DMS 273 treated with DMSO at 0.1 percent for 48 hours (cell line): ENCODE measurements at regions not wholly inside any gene's neighbourhood (a gene's known extent, or its start where the extent isn't known, plus 50 kb on each side); places are given as distances from the start of the nearest gene placed in this dataset.
"Not testable (repeated sequence)": the region's sequence is repeated elsewhere in the genome, so short reads cannot be mapped to it uniquely, and the experiment has no call there.

Experiments
- DNase-seq: peaks from one replicate; lab custom pipeline; 2025; lab: John Stamatoyannopoulos, UW

GRCh38 chr2:187782301-187782700 is 228.1 kb upstream of the TFPI start:
- no peak for DNase-seq

- DNase-seq: no peak
Measured at GRCh38 chr2:187783446-187783845, 229.2 kb upstream of the TFPI start.

GRCh38 chr2:187784138-187784537 is 229.9 kb upstream of the TFPI start:
- not testable (repeated sequence) for DNase-seq

DNA sequence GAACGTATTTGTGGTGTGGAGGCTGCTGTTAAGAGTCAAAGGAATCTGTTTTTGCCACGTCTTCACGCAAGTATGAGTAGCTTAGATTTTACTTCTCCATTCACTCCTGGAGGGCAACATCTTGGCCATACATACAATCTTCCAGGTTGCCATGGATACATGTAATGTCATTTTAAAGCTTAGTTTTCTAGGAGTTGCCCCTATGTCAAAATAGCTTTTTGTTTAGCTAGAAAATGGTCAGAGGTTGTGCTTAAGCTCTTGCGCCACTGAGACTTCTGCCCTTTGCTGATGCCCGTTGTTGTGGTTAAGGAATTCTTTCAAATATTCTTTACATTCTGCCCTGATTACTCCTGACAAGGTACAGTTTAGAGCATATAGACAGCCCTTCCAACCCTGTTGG is 245.4 kb upstream of the TFPI start:
- DNase-seq: no peak

DNA sequence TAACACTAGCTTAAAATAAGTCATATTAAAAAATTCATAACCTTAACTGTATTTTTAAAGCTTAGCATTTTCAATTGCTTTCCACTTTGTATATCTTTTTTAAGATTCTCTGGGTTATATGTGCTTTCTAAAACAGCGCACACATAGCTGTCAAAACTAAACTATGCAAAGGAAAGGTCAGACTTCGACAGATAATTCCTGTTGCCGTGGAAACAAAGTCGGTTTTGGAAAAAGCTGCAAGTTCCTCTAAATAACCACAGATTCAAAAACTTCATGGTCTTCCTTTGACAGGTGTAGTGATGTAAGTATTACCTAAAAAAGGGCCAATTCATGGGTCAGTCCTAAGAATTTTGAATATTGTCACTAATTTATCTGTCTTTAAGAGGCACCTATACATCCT is 249.6 kb upstream of the TFPI start:
- no peak for DNase-seq

GRCh38 chr2:187815113-187815512 is 260.9 kb upstream of the TFPI start:
- DNase-seq: no peak

DNA sequence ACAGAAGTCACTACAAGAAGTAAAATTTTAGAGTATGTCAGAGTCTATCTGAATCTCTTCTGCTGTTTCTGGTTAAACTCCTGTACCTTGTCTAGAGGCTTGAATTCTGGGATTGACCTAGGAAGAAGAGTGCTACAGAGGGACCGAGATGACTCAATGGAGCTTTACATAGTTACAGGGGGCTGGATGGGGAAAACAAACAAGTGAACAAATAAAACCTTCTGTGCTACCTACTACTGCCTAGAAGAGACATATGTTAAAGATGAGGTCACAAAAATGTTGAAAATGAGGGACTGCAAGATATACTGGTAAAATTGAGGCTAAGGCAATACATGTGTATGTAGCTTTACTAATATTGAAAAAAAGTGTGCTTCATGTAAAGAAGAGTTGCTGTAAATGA is 265.4 kb upstream of the TFPI start:
- DNase-seq: no peak

DNA sequence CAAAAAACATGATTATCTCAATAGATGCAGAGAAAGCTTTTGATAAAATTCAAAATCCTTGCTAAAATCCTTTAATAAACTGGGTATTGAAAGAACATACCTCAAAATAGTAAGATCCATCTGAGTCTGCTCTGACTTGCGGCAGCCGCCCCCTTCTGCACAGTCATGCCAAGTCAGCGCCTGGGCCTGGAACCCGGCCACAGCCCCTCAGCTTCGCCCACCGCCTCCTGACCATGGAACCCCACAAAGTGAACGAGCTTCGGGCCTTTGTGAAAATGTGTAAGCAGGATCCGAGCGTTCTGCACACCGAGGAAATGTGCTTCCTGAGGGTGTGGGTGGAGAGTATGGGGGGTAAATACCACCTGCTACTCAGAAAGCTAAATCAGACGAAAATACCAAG is 270.9 kb upstream of the TFPI start:
- no peak for DNase-seq

- peak; percentile 5 for DNase-seq
Measured at GRCh38 chr2:187826023-187826422, 271.8 kb upstream of the TFPI start.

DNA sequence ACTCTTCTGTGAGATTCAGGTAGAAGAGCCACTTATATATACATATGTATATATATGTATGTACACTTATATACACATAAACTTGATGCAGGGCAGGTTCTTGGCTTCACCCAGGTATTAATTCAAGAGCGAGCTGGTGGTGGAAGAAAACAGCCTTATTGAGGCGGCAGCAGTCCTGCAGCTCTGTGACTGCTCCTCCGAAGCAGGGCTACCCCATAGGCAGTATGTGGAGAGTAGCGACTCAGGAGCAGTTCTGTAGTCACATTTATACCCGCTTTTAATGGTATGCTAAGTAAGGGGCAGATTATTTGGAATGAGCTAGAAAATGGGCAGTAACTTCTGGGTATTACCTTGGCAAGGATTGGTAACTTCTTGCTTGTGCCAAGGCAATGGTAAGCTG is 280.6 kb upstream of the TFPI start:
- DNase-seq: no peak

- DNase-seq: no peak
Measured at GRCh38 chr2:187838690-187839089, 284.5 kb upstream of the TFPI start.

DNA sequence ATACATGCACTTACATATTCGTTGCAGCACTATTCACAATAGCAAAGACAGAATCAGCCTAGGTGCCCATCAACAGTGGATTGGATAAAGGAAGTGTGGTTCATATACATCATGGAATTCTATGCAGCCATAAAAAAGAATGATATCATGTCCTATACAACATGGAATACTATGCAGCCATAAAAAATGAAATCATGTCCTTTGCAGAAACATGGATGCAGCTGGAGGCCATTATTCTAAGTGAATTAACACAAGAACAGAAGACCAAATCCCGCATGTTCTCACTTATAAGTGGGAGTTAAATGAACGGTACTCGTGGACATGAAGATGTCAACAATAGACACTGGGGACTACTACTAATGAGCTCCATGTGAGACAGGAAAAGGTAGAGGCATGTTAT is 288.1 kb upstream of the TFPI start:
- DNase-seq: no peak

- peak; percentile 21 for DNase-seq
Measured at GRCh38 chr2:187842978-187843847, 289.0 kb upstream of the TFPI start.

GRCh38 chr2:187847245-187848208 is 293.3 kb upstream of the TFPI start:
- DNase-seq: no peak

DNA sequence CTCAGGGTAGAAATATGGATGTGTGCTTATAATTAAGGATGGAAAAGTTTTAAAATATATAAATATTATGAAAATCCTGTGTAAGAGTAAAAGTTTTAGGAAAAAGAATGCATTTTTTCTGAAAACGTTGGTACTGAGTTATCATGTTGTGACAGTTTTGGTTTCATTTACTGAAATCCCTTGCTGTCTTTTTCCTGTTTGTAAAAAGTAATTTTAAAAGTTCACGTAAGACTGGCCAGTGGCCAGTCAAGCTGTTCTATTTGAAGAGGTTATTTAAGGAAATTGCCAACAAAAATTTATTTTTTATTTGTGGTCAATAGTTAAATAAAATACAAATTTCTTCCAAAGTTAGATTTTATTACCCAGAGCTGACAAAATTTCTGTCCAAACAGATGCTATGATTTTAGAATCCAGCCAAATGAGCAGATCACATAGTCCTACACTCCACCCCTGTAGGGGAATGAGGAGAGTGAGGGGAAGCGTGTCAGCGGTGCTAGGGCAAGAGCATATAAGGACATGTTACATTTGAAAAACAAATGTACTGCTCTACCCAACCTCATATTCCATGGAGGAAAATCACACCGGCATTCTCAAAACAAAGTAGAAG is 297.8 kb upstream of the TFPI start:
- no peak for DNase-seq

DNA sequence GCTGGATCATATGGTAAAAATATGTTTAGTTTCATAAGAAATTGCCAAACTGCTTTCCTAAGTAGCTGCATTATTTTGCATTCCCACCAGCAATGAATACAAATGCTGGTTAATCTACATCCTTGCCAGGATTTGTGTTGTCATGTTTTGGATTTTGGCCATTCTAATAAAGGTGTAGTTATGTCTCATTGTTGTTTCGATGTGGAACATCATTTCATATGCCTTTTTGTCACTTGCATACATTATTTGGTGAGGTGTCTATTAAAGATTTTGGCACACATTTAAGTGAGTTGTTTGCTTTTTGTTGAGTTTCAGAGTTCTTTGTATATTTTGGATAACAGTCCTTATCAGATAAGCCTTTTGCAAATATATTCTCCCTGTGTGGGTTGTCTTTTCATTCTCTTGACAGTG is 299.2 kb upstream of the TFPI start:
- DNase-seq: no peak

DNA sequence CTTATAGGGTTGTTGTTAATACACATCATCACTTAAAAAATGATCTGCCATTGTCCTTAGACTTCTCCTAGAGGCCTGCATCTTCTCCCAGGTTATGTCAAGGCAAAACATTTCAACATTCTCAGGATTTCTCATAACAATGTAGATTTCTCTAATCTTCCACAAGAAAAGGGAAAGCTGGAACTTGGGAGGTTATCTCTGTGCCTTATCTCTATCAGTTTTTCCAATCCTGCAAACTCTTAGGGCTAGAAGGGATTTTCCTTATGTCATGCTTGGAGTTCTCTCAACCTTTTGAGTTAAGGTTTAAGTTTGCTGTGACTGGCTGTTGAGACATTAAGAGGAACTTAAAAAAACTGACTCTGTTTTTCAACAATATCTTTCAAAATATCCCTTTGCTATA is 300.6 kb upstream of the TFPI start:
- no peak for DNase-seq

- DNase-seq: no peak
Measured at GRCh38 chr2:187855689-187856088, 301.5 kb upstream of the TFPI start.

GRCh38 chr2:187857826-187858225 is 303.6 kb upstream of the TFPI start:
- DNase-seq: no peak

GRCh38 chr2:187862715-187863114 is 308.5 kb upstream of the TFPI start:
- DNase-seq: no peak

DNA sequence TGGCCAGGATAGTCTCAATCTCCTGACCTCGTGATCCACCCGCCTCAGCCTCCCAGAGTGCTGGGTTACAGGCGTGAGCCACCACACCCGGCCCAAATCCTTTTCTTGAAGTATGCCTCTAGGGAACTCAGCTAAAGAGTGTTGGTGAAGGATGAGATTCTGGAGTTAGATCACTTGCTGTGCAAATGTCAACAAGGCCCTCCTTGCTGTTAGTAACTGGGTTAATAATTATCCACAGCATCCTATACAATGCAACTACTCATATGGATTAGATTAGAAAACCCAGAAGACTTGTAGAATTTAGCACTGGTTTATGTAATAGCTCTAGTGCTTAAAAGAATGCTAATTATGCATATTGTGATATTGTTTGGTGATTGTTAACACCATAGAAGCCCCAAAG is 310.8 kb upstream of the TFPI start:
- DNase-seq: no peak

- no peak for DNase-seq
Measured at GRCh38 chr2:187867165-187867564, 312.9 kb upstream of the TFPI start.

DNA sequence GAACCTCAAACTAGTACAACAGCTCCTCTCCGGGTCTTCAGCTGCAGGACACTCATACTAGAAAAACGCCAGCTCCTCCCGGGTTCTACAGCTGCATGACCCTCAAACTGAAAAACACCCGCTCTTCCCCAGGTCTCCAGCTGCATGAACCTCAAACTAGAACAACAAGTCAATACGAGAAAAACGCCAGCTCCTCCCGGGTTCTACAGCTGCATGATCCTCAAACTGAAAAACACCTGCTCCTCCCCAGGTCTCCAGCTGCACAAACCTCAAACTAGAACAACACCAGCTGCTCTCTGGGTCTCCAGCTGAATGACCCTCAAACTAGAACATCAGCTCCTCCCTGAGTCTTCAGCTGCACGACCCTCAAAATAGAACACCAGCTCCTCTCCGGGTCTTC is 315.0 kb upstream of the TFPI start:
- no peak for DNase-seq
